ENCODE measurements at regions not wholly inside any gene's neighbourhood (a gene's known extent, or its start where the extent isn't known, plus 50 kb on each side); places are given as distances from the start of the nearest gene placed in this dataset.

DNA sequence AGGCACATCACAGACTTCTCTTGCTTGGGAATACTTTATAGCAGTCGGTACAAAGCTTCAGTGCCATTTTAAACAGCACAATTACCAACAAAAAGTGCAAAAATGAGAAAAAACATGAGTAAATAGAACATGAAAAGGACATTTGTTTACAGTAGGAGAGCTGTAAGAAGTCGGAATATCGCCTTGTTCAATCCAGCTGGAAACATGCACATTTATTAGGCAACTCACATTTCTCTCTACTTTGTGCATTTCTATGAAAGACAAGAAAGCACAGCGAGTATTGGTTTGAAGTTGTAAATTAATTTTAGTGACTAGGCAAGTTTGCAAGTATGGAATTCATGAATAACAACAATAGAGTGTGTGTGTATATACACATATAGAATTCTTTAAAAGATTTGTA is 484.7 kb downstream of the DACH1 start:
- DNase-seq (ENCODE audit: low spot score): no peak
- H3K4me3 Mint-ChIP-seq (ENCODE audit: unreplicated experiment): no peak overlapping the region
- TF ChIP-seq, protein P1, sequence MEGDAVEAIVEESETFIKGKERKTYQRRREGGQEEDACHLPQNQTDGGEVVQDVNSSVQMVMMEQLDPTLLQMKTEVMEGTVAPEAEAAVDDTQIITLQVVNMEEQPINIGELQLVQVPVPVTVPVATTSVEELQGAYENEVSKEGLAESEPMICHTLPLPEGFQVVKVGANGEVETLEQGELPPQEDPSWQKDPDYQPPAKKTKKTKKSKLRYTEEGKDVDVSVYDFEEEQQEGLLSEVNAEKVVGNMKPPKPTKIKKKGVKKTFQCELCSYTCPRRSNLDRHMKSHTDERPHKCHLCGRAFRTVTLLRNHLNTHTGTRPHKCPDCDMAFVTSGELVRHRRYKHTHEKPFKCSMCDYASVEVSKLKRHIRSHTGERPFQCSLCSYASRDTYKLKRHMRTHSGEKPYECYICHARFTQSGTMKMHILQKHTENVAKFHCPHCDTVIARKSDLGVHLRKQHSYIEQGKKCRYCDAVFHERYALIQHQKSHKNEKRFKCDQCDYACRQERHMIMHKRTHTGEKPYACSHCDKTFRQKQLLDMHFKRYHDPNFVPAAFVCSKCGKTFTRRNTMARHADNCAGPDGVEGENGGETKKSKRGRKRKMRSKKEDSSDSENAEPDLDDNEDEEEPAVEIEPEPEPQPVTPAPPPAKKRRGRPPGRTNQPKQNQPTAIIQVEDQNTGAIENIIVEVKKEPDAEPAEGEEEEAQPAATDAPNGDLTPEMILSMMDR (IDR thresholded peaks at IDR 0.05): no peak
- H3K9me3 Mint-ChIP-seq (ENCODE audit: low read depth): peaks cover 8% of the 10 kb centered on the region
- peaks cover 5% of the 10 kb centered on the region for H3K4me1 Mint-ChIP-seq (ENCODE audit: low read depth)
- no peaks in the 10 kb centered on the region for H3K36me3 Mint-ChIP-seq (ENCODE audit: low read depth)
- no peaks in the 10 kb centered on the region for H3K27me3 Mint-ChIP-seq (ENCODE audit: low read depth)
- H3K27ac Mint-ChIP-seq (ENCODE audit: unreplicated experiment): no peak overlapping the region

DNA sequence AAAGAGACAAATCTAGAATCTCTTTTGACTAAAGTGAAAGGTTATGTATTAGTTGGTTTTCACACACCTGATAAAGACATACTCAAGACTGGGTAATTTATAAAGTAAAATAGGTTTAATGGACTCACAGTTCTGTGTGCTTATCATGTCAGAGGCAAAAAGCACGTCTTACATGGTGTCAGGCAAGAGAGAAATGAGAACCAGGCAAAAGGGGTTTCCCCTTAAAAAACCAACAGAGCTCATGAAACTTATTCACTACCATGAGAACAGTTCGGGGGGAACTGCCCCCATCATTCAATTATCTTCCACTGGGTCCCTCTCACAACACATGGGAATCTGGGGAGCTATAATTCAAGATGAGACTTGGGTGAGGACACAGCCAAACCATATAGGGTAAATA is 486.8 kb downstream of the DACH1 start:
- peaks cover 5% of the 10 kb centered on the region for H3K4me1 Mint-ChIP-seq (ENCODE audit: low read depth)

DNA sequence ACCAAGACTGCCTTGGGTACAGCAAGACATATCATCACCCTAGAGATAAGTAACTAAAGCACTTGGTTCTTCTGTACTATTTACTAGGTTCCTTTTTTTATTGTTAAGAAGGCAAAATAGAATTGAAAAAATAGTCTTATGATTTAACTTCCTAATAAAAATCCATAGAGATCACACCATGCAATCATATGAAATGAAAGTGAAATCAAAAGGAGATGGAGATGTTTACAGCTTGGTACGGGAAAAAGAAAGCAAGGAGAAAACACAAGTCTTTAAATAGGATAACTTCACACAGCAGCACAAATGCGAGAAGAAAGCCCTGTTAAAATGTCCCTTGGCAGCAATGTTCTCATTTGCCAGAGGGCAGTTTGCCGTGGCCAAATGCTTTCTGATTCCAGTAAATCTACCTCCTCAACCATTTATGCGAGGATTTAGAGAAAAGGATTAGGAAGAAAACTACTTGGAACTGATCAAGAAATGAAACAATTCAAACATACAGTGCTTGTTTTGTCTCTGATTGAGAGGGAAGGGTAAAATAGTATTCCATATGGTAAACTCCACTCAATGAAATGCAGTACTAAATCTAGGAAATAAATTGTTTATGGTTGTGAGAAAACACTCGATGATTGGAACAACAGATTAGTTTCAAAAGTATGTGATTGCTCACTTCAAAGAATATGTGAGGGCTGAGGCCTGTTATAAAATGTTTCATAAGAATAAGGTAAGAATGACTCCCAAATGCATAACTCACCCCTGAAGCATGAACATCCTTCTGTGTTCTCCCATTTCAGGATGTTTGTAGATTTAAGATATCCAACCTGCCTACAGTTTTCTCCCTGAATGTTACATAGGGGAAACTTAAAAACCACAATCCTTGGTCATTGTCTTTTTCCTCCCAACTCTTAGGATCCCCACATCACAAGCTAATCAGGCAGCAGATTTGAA is 487.8 kb downstream of the DACH1 start:
- Mint-ChIP-seq H3K4me1 (ENCODE audit: low read depth) (peaks cover 11% of the 10 kb centered on the region), H3K27ac (ENCODE audit: unreplicated experiment) (no peak overlapping the region), H3K4me3 (ENCODE audit: unreplicated experiment) (peak overlapping the region; percentile 34), H3K9me3 (ENCODE audit: low read depth) (peaks cover 7% of the 10 kb centered on the region), H3K36me3 (ENCODE audit: low read depth) (no peaks in the 10 kb centered on the region), H3K27me3 (ENCODE audit: low read depth) (no peaks in the 10 kb centered on the region)
- DNase-seq (ENCODE audit: low spot score): no peak
- TF ChIP-seq, protein P1 (IDR thresholded peaks at IDR 0.05): no peak

More for the DNA sequence above, 486.8 kb downstream of the DACH1 start:
- Mint-ChIP-seq H3K27me3 (ENCODE audit: low read depth) (no peaks in the 10 kb centered on the region), H3K9me3 (ENCODE audit: low read depth) (peaks cover 8% of the 10 kb centered on the region), H3K27ac (ENCODE audit: unreplicated experiment) (no peak overlapping the region), H3K4me3 (ENCODE audit: unreplicated experiment) (no peak overlapping the region), H3K36me3 (ENCODE audit: low read depth) (no peaks in the 10 kb centered on the region)
- no peak for DNase-seq (ENCODE audit: low spot score)
- TF ChIP-seq, protein P1 (IDR thresholded peaks at IDR 0.05): no peak

DNA sequence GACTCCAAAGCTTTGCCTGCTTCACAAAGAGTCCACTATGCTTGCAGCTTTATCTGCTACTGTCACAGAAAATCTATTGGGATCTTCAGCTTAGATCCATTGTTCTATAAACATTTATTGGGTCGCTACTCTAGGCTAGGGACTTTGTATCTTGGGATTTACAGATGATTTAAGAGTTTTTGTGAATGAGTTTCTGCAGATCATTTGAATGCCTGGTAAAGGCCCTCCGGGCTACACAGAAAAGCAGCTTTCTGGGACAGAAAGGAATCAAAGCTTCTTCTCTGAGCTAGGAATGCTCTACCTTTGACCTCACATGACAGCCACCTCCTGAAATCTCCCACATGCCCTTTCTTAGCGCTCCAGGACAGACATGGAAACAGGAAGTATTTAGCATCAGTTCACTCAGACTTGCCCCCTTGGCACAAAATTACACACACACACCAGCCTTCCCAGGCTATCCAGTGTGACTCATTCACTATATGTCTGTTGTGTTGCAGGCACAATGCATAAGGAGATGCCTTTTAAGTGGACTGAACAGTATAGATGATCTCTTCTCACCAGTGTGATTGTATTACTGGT is 492.4 kb downstream of the DACH1 start:
- TF ChIP-seq, protein P1 (IDR thresholded peaks at IDR 0.05): no peak
- Mint-ChIP-seq H3K4me1 (ENCODE audit: low read depth) (peaks cover 11% of the 10 kb centered on the region), H3K27ac (ENCODE audit: unreplicated experiment) (no peak overlapping the region), H3K27me3 (ENCODE audit: low read depth) (no peaks in the 10 kb centered on the region), H3K4me3 (ENCODE audit: unreplicated experiment) (no peak overlapping the region), H3K9me3 (ENCODE audit: low read depth) (no peaks in the 10 kb centered on the region), H3K36me3 (ENCODE audit: low read depth) (no peaks in the 10 kb centered on the region)
- DNase-seq (ENCODE audit: low spot score): no peak

DNA sequence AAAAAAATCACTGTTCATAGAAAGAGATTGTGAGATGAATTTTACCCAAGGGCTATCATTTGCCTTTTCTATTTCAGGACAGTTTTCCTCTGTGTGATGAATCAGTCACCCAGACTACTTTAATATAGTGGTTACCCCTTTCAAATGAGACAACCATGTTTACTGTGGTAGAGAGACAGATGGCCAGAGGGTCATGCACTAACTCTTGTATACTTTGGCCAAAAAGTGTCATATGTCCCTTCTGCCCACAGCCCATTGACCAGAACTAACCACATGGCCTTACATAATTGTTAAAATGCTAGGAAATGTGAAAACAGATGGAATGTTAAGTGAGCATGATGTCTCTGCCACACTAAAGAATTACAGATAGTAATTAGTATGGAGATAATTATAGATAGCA is 498.7 kb downstream of the DACH1 start:
- Mint-ChIP-seq H3K27me3 (ENCODE audit: low read depth) (no peaks in the 10 kb centered on the region), H3K4me3 (ENCODE audit: unreplicated experiment) (no peak overlapping the region), H3K36me3 (ENCODE audit: low read depth) (no peaks in the 10 kb centered on the region), H3K9me3 (ENCODE audit: low read depth) (peaks cover 6% of the 10 kb centered on the region), H3K27ac (ENCODE audit: unreplicated experiment) (no peak overlapping the region), H3K4me1 (ENCODE audit: low read depth) (no peaks in the 10 kb centered on the region)
- TF ChIP-seq, protein P1 (IDR thresholded peaks at IDR 0.05): no peak
- no peak for DNase-seq (ENCODE audit: low spot score)
